NCI-H2107 (cell line): ENCODE measurements at regions not wholly inside any gene's neighbourhood (a gene's known extent, or its start where the extent isn't known, plus 50 kb on each side); places are given as distances from the start of the nearest gene placed in this dataset.

Experiments
- DNase-seq: peaks from one replicate; lab custom pipeline; 2025; lab: John Stamatoyannopoulos, UW

DNA sequence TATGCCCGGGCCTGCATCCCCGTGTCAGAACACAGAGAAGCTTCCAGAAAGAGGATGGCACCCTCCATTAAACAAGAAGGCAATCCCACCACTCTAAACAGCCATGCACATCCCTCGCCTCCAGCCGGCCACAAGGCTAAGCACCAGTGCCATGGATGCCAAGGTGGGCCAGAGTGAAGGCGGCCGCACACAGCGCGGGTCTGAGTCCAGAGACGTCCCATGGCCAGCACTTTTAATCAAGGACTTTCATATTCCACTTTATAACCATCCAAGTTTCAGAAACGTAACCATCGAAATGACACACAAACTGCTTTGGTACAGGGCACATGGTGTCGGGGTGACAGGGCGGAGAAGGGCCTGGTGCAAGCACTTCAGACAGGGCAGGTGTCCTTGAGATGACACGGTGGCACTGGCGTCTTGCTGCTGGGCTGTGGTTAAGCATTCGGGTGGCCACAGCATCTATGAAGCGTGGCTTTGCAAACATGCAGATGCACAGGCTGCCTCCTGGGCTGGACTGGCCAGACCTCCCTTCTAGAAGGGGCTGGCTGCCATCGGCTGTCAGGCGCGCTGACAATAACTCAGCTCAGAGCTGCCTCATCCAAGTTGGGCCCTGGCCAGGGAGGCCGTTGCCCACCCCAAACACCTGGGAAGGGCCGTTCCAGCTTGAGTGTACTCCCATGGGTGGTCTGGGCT lies 117.2 kb downstream of the RFLNA start:
- DNase-seq: no peak

DNA sequence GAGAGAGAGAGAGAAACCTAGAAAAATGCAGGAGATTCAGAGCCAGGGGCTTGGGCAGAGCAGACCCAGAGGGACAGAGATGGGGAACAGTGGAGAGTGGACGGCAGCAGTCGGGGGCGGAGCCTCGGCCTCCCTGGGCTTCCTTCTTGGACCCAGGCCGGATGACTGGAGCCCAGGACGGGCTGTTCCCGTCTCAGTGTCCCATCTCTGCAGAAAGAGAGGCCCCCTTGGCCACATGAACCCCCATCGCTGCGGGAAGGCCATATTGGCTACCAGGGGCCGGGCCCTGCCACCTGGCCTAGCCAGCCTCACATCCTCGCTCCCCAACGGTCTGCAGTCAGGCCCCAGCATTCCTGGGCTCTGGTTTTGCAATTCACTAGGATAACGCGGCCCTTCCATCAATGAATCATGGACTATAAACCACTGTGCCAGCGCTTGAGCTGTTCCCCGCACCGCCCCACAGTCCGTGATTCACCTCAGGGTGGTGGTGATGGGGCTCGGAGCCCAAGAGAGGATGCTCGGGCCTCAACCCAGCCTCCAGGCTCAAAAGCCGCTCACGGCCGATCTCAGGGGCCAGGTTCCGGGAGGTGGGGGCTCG lies 116.5 kb downstream of the RFLNA start:
- DNase-seq: no peak

DNA sequence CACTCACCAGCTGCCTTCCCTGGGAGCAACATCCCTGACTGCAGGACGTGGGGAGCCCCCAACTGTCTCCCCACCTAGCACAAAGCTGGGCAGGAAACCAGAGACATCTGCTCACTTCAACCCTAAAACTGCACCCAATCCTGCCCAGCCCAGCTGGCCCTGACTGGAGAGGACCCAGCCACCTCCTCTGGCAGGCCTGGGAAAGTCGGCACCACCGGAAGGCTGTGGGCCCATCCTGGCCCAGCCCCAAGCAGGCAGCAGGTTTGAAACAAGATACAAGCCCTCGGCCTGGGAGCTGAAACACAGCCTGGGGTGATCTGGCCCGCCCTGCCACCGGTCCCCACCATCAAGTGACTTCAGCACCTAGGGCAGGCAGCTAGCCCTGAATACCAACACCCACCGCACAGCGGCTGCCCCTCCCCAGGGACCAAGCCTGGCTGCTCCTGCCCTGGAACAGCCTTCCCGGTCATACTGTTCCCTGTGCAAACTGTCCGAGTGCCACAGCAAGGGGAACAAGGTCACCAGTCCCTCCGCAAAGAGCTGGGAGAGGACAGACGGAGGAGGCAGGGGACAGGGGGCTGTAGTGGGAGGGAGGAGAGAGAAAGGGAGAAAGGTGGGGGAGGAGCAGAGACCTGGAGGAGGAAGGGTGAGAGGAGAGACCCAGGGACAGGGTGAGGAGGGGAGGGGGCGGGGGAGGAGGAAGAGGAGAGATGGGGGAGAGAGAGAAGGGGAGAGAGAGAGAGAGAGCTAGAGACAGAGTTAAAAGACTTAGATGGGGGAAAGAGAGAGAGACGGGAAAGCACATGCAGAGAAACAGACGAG lies 115.7 kb downstream of the RFLNA start:
- peak; percentile 71 for DNase-seq

DNA sequence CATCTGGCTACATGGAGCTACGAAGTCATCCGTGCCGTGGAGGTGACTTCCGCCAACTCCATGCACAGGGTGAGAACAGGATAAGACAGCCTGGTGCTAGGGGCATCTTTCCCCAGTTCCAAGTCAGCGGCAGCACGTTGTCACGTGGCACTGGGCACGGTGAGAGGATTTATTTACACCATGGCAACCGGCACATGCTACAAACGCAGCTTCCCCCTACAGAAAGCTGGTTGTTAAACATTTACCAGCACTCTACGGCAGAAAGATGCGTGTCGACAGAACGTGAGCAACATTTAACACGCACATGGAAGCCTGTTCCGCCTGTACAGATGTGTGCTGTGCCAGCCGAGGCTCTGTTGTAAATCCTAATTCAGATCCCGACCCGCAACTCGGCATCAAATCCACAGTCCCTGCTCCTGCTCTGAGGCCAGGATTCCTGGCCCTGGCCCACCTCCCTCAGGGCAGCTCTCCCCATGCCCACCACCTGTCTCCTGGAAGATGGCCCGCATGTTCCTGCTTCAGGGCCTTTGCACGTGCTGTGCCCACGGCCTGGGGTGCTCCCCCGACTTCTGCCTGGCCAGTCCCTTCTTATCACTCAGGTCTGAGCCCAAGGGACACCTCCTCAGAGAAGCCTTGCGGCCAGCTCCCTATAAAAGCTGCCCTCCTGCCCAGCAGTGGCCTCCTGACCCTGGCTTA lies 114.1 kb downstream of the RFLNA start:
- DNase-seq: no peak

DNA sequence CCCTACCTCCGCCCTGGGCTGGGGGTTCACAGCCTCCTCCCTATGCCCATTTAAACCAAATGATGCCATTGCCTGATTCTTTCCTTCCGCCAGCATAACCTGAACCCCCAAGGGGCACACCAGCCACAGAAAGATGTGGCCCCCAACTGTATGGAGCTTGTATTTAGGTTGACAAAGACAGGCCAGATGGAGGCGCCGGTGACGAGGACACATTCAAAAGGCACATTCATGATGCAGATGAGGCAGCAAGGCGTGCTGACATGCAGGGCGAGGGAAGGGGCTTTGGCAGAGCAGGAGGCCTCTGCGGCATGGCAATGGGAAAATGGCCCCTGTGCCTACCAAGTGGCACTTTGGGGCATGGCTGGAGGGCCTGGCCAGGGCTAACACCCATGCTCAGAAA lies 112.2 kb downstream of the RFLNA start:
- no peak for DNase-seq

DNA sequence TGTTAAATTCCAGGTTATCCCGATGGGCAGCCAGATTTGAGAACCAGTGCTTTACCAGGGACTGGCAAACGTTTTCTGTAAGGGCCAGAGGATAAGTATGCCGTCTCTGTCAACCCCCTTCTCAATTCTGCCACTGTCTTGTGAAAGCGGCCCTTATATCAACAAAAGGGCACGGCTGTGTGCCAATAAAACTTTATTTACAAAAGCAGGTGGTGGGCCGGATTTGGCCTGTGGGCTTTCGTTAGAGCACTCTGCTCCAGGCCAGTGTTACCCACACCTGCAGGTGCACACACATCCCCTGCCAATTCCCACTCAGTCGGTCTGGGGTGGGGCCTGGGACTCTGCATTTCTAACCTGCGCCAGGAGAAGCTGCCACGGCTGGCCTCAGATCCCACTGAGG lies 111.2 kb downstream of the RFLNA start:
- DNase-seq: no peak

DNA sequence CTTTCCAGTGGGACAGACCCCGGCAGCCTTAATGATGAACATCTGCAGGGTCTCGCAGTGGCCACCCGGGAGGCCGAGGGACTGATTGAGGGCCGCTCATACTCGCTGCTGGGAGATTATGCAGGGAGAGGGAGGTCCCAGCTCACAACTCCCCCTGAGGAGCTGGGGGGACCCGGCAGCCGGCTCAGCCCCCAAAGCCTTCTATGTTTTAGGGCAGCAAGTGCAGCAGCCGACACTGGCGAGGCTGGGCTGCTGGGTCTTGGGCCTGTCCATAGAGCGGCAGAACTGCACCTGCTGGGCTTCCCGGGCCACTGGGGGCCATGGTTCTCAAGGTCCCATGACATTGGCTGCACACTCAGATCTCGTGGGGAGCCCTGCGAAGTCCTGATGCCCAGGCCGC lies 110.7 kb downstream of the RFLNA start:
- no peak for DNase-seq

DNA sequence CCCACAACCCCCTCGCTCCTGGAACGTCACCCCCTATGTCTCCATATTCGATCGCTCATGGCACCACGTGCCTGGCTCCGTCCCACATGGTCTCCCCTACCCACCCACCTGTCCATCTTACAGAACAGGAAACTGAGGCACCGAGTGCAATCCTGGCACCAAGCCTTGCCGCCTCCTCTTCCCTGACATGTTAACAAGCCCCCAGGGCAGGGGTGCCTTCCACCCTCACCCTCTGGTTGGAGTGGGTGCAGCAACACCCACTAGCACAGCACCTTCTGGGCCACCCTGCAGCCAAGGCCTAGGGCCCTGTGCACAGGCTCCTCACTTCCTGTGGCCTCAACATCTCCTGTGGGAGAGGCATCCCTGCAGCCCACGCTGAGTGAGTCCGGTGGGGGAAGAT lies 110.3 kb downstream of the RFLNA start:
- no peak for DNase-seq

DNA sequence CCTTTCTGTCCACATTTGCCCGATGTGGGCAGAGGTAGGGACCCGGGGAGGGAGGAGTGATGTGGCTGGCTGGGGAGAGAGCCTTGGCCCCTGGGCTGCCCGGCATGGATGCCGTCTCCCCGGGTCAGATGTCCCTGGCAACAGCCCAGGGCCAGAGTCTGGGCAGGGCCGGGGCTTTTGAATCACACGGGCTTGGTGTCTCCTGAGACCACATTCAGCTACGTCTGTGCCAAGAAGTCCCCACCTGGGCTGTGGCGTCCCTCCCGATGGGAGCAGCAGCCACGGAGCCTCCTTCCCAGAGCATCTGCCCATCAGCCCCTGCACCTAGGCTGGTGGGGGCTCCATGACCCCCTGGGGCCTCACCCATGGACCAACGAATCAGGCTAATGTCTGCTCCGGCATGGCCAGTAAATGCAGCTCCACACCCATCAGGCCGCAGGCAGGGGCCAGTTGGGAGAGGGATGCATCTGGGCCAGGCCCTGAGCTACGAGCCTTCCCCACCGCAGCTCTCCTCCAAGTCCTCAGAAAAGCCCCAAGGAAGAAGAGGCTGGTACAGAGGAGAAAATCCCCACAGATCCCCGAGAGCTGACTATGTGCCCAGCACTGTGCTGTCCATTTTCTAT lies 109.4 kb downstream of the RFLNA start:
- no peak for DNase-seq

DNA sequence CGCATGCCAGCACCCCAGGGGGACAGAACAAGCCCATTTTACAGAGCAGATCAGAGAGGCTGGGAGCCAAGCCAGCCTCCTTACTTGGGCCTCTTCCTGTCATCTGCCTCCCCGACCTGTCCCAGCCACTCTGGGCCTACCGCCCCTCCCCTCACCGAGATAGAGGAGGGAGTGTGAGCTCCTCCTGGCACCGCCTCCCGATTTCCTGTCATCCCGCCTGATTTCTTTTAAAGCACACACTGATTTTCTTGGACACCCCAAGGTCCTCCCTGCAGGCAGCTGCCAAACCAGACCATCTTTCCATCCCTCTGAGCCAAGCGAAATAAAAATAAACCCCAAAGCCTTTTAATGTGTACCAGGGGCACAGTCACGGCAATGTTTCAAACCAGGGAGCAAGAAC lies 108.4 kb downstream of the RFLNA start:
- no peak for DNase-seq

DNA sequence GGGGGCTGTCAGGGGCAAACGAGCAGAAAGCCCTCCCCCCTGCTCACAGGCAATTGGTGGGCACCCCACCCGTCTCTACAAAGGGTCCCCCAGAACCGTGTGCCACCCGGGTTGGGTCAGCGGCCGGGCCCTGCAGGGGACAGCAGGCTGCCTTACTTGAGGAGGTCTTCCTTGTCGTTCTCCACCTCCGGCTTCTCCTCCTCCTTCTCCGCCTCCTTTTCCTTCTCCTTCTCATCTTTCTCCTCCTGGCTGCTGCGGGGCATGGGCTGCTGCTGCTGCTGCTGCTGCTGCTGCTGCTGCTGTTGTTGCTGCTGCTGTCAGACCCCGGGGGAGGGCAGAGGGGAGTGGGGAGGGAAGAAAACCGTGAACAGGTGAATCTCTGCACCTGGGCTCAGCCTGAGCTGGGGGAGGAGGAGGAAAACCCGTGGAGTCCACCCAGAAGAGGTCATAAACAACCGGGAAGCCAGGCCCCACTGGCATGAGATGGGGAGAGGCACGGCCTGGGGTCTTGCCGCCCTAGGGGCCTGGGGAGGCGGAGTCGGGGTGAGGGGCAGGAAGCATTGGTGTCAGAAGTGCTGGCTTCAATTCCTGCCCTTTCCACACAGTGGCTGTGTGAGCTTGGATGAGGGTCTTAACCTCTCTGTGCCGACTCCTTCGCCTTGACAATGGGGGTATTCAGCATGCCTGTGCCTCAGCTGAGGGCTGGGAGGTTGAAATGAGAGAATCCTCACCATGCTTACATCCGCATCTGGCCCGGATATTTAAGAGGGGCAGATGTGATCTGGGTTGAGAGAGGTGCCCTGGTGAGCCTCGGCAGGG lies 107.6 kb downstream of the RFLNA start:
- no peak for DNase-seq

DNA sequence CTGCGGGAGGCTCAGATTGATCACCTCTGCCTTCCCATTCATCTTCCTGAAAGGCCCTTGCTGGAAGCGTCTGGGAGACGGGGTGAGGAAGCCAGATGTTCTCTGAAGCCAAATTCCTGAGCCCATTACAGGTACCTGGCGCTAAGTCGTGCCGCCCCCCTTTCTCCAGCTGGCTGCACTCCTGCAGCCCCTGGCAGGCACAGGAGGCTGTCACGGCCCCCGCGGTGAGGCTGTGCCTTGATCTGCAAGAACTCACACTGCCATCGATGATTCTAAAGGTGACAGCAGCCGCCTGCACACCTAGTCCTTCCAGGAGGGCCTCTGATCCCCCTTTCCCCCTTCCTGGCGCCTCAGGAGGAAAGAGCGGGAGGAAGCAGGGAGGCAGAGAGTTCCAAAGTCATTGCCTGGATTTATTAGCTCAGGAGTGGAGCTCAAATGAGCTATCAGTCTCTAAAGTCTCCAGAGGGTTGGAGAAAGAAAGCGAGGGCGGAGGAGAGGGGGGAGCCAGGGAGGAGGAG lies 106.9 kb downstream of the RFLNA start:
- DNase-seq: no peak

DNA sequence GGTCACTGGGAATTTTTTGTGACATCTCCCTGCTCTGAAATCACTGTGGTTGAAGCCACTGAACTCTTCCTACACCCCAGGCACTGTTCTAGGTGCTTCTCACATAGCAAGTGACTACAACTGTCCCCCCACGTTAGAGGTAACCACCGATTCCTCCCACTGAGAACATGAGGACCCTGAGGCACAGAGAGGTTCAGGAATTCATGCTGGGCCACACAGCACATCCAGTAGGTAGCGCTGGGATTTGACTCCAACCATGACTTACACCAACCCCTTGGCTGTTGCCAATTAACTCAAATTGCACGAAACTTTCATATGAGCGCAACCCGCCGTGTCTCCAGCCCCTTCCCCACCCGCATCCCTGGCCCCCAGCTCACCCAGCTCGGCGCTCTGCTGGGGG lies 105.2 kb downstream of the RFLNA start:
- DNase-seq: no peak

DNA sequence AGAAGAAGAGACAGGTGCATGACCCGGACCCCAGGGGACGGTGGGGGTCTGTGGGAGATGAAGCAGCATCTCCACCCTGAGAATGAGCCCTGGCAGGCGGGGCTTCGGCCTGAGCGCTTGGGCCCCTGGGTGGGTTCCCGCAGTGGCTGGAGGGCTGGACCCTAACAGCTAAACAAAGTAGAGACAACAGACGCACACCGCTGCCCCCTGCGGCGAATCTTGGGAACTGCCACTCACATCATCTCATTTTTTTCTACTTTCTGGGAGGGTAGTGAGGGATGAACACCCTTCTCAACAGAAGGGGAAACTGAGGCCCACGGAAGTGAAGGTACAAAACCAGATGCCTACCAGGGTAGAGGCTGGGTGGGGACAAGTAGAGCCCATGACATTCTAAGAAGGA lies 104.7 kb downstream of the RFLNA start:
- DNase-seq: no peak

DNA sequence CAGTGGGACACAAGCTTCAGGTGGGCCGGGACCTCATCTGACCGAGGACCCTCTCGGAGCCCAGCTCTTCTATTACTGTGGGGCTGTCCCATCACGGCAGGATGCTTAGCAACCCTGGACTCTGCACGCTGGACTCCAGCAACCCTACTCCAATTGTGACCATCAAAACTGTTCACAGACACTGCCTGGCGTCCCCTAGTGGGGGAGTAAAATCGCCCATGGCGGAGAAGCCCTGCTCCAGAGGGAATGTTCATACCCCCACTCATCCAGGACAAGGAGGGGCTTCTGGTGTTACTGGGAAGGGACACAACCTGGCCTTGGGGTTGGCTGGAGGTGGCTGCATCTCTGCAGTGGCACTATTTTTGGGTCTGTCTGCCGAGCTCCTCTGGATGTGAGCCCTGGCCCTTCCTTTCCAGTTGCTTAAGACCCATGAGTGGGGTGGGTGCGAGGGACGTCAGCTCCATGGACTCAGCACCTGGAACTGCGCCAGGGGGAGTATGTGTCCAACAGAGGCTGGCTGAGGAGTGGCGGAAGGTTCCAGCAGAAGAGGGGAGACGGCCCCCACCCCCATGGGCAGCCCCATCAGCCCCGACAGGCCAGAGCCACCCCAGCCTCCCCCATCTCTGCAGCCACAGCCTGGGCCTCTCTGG lies 103.8 kb downstream of the RFLNA start:
- DNase-seq: no peak

DNA sequence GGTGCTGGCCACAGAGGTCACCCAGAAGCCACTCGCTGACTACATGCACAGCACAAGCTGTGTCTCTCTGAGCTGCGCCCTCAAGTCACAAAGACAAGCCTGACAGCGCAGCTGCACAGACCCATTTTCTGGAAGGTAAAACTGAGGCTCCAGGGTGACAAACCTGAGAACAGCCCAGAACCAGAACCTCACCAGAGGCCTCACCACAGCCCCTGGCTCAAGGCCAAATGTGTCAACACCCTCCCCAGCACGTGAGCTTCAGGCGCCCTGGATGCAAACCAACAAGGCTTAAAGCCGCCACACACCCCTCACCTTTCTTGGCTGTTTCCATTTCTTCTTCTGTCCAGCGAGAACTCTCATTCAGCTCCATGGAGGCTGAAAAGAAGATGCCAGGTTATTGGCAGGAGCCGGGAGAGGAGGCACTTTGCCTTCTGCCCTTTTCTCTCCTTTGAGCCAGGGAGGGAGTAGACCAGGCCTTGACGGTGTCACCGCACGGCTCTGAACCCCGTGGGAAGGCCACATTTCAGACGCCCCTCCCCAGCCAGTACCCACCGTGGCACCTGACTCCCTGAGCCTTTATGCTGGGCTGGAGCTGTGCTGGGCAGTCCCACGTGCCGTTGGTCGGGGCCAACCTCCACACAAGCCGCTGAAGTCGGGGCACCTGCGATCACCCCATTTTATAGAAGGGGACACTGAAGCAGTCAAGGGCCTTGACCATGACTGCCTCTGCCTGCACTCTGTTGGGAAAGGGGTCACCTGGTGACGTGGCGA lies 103.1 kb downstream of the RFLNA start:
- peak; percentile 19 for DNase-seq

DNA sequence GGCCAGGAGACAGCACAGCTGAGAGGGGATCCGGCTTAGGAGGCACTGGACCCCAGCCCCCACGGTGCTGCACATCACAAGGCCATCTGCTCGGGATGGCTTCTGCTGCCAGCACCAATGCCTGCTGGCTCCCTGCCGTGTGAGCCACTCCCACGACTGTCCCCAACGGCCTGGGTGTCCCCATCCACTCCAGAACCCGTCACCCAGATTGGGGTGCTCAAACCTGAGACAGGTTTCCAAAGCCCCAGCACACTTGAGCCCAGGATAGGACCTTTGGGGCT lies 102.4 kb downstream of the RFLNA start:
- no peak for DNase-seq

DNA sequence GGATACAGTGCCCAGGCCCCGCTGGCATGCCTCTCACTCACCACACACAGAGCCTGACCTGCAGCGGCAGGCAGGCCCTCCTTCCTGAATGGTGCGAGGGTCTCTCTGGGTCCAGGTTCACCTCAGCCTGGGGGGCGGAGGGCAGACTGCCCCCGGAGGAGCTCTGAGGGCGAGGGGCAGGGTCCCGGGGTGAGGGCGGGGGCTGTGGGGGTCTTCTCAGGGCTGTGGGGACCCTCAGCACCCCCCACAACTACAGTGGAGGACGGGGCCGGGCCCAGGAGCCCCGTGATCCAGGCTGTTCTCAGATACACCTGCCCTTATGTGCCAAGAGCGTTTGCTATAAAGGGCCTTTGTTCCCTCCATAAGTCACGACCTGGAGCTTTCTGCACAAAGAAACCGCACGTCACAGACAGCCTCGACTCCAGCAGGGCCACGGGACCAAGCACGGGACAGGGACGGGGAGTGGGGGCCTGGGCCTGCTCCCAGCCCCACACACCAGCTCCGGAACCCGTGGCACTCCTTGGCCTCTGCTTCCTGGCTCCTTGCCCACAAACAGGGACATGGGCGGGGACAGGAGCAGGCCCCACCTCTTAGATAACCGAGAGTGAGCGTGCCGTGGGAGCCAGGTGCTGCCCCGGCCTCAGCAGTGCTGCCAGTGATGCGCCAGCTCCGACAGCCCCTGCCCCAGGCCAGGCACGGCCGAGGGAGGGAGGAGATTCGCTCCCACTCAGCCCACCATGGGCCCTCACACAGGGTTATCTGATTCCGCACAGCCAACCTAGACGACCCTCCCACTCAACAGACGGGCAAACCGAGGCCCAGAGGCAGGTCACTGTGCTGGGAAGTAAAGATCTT lies 101.9 kb downstream of the RFLNA start:
- DNase-seq: peak; percentile 60

DNA sequence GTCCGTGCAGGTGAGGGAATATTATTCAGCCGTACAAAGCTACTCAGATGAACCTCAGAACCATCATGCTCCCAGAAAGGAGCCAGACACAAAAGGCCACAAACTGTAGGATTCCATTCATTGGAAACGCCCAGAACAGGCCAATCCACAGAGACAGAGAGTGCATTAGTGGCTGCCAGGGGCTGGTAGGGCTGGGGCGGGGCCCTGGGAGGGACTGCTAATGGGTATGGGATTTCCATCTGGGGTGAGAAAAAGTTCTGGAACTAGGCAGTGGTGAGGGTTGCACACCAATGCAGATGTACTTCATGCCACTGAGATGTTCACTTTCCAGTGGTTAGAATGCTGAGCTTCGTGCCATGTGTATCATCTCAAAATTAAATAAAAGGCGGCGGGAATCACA lies 101.1 kb downstream of the RFLNA start:
- DNase-seq: no peak
